Stimulated activated CD4-positive, alpha-beta T cell treated with anti-CD3 and anti-CD28 coated beads, Interleukin-4, amount 100 ng/mL, for 48 hours (primary cell): ENCODE measurements at regions not wholly inside any gene's neighbourhood (a gene's known extent, or its start where the extent isn't known, plus 50 kb on each side); places are given as distances from the start of the nearest gene placed in this dataset.
"Not testable (repeated sequence)": the region's sequence is repeated elsewhere in the genome, so short reads cannot be mapped to it uniquely, and the experiment has no call there.

Experiments used
- DNase-seq, 2 donors: peaks; one replicate each; pipeline ENCODE4 v3.0.0-alpha.2; 2020; ENCODE audit warnings: low read depth in 2 of 2

GRCh38 chr18:73110307-73110706, 242.5 kb upstream of the NETO1 start:
- no peak for DNase-seq

GRCh38 chr18:73101977-73102376, 234.2 kb upstream of the NETO1 start:
- no peak for DNase-seq

- DNase-seq: not testable (repeated sequence)
Measured at GRCh38 chr18:73101491-73101890, 233.7 kb upstream of the NETO1 start.

- DNase-seq: no peak
Measured at GRCh38 chr18:73099759-73100158, 232.0 kb upstream of the NETO1 start.

- no peak for DNase-seq
Measured at GRCh38 chr18:73093687-73094250, 226.0 kb upstream of the NETO1 start.

DNA sequence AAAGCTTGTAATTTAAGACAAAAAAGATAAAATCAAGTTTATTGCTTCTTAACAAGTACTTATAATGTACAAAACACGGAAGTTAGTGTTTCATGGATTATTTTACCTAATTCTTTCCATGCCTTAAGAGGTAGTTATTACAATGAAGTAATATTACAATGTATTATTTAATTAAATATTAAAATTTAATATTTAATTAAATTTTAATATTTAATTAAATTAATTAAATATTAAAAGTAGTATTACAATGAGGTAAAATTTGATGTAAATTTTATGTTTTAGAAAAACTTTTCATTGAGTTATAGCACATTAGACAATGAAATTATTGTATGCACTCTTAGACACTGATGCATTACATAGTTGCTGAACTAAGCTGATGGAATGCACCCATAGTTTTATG, 220.7 kb upstream of the NETO1 start:
- DNase-seq: no peak

- DNase-seq: no peak
Measured at GRCh38 chr18:73087282-73087977, 219.6 kb upstream of the NETO1 start.

DNA sequence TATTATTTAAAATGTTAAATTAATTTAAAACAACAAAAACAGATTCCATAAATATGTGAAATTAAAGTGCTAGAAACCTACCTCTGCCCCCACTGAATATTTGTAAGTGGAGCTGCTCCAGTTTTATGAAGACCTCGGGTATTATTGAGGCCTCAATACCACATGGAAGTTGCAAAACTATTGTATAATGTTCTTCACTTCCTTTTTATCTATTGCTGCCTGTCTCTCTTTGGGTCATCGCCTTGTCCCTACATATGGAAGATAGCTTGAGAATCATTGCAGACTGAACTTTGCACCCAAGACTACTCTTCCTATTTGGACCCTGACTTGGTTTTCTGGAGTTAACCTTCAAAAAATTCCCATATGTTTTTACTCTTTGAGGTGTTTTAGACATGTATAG, 212.1 kb upstream of the NETO1 start:
- DNase-seq: no peak

DNA sequence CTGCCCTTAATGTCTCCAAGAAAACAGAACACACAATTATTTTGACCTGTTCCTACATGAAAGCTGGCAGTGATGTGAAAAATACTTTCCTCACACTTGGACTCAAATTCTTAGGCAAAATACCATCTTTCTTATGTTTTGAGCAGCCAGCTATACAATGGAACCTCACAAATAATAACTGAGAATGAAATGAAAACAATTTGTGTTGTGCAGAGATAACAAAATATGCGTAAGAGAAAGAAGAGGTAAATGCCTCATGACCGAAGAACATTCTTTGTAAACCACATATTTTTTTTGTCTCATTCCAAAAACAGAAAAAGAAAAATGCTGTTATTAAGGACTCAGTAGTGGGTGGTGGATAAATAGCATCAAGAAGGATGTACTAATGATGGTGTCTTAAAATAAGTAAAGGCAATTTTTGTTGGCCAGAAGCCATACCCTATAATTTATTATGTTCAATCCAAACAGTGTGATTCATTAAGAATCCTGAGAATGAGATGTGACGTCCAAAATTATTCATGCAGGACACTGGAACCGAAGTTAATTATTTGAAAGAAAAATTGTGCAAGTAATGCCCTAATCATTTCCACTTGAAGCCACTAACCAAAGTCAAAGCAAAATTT, 193.0 kb upstream of the NETO1 start:
- DNase-seq: no peak

DNA sequence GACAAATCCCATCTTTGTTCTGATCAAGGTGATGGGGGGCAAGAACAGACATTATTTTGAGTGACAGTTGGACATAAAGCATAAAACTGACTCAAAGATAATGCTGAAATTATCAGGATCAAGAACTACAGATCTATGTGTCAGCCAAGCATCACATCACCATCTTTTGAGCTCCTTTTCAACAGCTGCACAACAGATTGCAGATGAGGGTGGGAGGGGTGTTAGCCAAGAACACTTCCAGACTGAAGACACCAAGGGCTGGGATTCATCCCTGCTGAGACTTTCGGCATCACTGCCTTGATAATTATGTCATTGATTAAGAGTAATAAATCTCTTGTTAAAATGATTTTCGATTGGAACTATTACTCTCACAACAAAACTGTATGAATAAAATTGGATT, 191.5 kb upstream of the NETO1 start:
- DNase-seq: no peak

GRCh38 chr18:73047688-73048087, 179.9 kb upstream of the NETO1 start:
- no peak for DNase-seq

DNA sequence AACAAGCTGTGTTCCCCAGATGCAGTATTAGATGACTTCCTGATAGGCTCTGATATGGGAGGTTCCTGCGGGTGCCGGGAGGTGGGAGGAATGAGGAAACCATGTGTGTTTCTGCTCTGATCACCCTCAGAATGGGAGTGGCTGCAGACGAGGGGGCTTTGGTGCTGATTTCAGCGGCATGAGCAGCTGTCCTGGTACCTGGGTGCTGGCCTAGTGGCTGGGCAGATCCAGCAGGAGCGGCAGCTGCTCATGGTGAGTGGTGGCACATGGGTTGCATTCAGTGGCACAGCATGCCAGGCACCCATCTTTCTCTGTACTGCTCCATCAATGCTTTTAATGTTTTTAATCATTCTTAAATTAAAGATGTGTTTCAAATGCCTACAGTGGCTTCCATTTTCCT, 177.2 kb upstream of the NETO1 start:
- DNase-seq: no peak

GRCh38 chr18:73043611-73044010, 175.8 kb upstream of the NETO1 start:
- no peak for DNase-seq

- DNase-seq: no peak
Measured at GRCh38 chr18:73043211-73043610, 175.4 kb upstream of the NETO1 start.

GRCh38 chr18:73040247-73040646, 172.5 kb upstream of the NETO1 start:
- DNase-seq: no peak

GRCh38 chr18:73038336-73038735, 170.5 kb upstream of the NETO1 start:
- no peak for DNase-seq

DNA sequence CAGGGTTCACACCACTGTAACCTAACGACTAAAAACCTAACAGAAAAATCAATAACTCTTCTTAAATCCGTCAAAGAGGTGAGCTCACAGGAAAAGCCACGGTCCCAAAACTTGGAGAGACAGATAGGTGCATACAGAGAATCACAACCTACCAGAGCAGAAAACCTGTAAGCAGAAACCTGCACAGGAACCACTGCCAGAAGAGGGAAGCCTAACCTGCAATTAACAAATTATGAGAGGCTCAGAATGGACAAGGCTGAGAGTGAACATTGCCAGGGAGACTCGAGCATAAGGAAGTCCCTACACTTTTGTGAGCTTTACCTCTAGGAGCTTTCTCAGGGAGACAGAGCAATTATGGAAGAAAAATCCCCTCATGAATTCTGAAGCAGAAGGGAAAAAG, 156.2 kb upstream of the NETO1 start:
- no peak for DNase-seq

DNA sequence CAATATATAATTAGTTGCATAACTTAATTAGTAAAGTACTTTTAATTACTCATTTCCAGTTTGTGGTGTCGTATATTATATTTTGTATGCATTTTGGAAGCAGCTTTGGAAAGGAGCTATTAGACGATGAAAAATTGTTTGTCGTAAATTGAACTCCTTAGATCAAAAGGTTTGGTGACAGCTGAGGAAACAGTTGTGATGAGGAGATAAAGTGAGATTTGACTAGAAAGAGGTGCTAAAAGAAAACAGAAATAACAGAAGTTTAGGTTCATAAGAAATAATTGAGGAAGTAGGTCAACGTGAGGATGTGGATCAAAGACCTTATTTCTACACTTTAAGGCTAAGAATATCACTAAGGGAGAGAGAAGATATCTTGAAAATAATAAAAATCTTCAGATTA, 141.9 kb upstream of the NETO1 start:
- no peak for DNase-seq

DNA sequence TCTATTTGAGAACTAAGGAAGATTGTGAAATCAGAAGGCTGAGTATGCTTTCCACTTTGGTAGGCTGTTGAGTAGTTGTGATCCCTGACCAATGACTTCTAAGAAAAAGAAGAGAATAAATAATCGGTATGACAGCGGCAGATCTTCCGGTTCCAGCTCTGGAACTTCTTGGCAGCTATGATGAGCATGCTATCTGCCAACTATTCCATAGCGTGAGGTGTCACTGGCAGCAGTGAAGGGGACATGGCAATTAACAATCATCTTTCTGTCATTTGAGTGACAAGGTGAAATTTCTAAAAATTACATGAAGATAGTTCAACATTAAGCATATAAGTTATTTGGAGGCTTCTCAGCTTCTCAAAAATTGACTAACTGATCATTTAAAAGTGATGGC, 140.1 kb upstream of the NETO1 start:
- DNase-seq: no peak

DNA sequence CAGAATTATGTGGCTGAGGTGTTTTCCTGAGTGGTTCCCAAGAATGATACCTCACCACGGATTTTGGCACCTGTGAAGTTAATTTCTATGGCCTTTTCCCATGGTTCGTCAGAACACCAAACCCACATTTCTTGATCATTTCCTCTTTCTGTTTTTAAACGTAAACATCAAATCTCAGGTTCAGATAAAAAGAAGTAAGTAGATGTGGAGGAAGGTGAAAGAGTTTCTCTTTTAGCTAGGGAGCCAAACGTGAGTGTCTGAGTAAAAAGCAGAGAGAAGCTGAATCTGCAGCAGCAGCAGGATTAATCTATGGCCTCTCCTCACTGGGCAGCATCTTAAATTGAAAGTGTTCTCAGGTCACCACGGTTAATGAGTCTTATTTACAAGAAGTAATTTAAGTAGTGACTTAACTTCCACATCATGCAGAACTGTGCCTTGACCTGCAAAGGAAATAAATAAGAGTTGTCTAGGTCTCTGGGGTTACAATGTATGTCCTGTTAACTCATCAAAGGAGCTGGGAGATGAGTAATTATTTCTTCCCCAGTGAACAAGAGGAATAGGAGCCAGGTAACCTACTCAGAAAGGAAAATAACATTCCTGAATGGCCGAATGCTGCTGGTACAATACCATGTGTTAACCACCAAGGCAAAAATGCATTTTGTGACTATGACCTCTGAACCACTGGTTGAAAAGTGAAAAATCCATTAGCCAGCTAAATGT, 139.6 kb upstream of the NETO1 start:
- DNase-seq: no peak

- no peak for DNase-seq
Measured at GRCh38 chr18:73006331-73006730, 138.5 kb upstream of the NETO1 start.

DNA sequence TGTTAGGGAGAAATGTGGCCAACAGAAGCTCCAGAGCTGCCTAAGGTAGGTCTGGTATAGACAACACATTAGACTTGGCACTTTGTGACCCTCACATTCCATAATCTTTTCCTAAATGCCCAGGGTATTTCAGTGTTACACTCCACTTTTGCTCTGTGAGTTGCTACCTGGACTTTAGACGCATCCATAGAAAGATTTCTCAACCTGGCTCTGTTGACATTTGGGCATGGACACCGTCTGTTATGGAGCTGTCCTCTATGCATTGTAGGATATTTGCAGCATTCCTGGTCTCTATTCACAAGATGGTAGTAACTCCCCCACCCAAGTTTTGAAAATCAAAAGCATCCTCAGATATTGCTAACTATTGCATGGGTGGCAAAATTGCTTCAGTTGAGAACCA, 136.5 kb upstream of the NETO1 start:
- DNase-seq: no peak
